Adrenal gland (tissue), 5 donors: ENCODE measurements at regions not wholly inside any gene's neighbourhood (a gene's known extent, or its start where the extent isn't known, plus 50 kb on each side); places are given as distances from the start of the nearest gene placed in this dataset.

Source experiments
- CTCF ChIP-seq, 6 experiments: fragments of 450-650 bp in 4 of 6; fragments of 200-600 bp in 2 of 6; sonication (generic) in 1 of 6; IDR thresholded peaks; 1 replicate in 5 of 6; 2 replicates in 1 of 6; pipeline versions ENCODE4 v1.5.1 to v1.8.0; 2016 to 2021; ENCODE audit warnings: antibody characterized with exemption in 6 of 6, mild to moderate bottlenecking in 2 of 6, moderate library complexity in 1 of 6
- POLR2A ChIP-seq, 2 donors: fragments of 450-650 bp; IDR thresholded peaks; one replicate each; pipeline ENCODE4 v1.6.1; 2017; ENCODE audit warnings: antibody characterized with exemption in 2 of 2, mild to moderate bottlenecking in 2 of 2, moderate library complexity in 1 of 2
- donor health status: DM: no; HTN: no; CAD: no.

GRCh38 chr4:180726611-180727010 is 1516.6 kb upstream of the TENM3 start:
- TF ChIP-seq CTCF (IDR thresholded peaks at IDR 0.05) (no peak), POLR2A (IDR thresholded peaks at IDR 0.05) (no peak)
